BLaER1 treated with 17β-estradiol and CSF1 and Interleukin-3, amounts not matched to agents 10 nM and 100 nM (cell line): ENCODE measurements at regions not wholly inside any gene's neighbourhood (a gene's known extent, or its start where the extent isn't known, plus 50 kb on each side); places are given as distances from the start of the nearest gene placed in this dataset.

ENCODE experiments used
- H3K27ac ChIP-seq, 11 experiments: shearing (Covaris generic); formaldehyde crosslinking; 2 replicates each; pipeline ENCODE4 v1.8.1; 2022
- H3K27me3 ChIP-seq, 11 experiments: shearing (Covaris generic); formaldehyde crosslinking; 2 replicates each; pipeline ENCODE4 v1.8.1; 2022
- H3K36me3 ChIP-seq, 11 experiments: shearing (Covaris generic); formaldehyde crosslinking; 2 replicates each; pipeline ENCODE4 v1.8.1; 2022
- H3K4me1 ChIP-seq, 10 experiments: shearing (Covaris generic); formaldehyde crosslinking; 2 replicates each; pipeline ENCODE4 v1.8.1; 2022
- H3K4me2 ChIP-seq, 11 experiments: shearing (Covaris generic); formaldehyde crosslinking; 2 replicates each; pipeline ENCODE4 v1.8.1; 2022
- H3K4me3 ChIP-seq, 10 experiments: shearing (Covaris generic); formaldehyde crosslinking; 2 replicates each; pipeline ENCODE4 v1.8.1; 2022
- H3K9ac ChIP-seq, 11 experiments: shearing (Covaris generic); formaldehyde crosslinking; 2 replicates each; pipeline ENCODE4 v1.8.1; 2022
- H3K9me3 ChIP-seq, 11 experiments: shearing (Covaris generic); formaldehyde crosslinking; replicated peaks in 1 of 11; 2 replicates each; pipeline ENCODE4 v1.8.1; 2022
- H4K20me1 ChIP-seq, 11 experiments: shearing (Covaris generic); formaldehyde crosslinking; 2 replicates each; pipeline ENCODE4 v1.8.1; 2022
- Cebpa-rat ChIP-seq, 11 experiments: shearing (Covaris generic); IDR thresholded peaks; 2 replicates each; pipeline ENCODE4 v1.8.1; 2022

- Histone ChIP-seq H3K27me3 (no peaks in the 10 kb centered on the region), H3K4me3 (no peak overlapping the region), H3K4me2 (no peak overlapping the region), H3K36me3 (no peaks in the 10 kb centered on the region), H4K20me1 (no peaks in the 10 kb centered on the region), H3K9me3 (peaks cover 0 to 13% (median 10%) of the 10 kb centered on the region in 11 experiments; a peak in 18 of 22 replicates), H3K4me1 (no peaks in the 10 kb centered on the region), H3K27ac (no peak overlapping the region), H3K9ac (no peak overlapping the region)
- TF ChIP-seq Cebpa-rat (IDR thresholded peaks at IDR 0.05), result no peak
Measured at GRCh38 chr1:58318157-58319005, 228.1 kb downstream of the OMA1 start.

GRCh38 chr1:58317694-58318093 is 228.8 kb downstream of the OMA1 start:
- no peak overlapping the region for H3K4me2 ChIP-seq
- H3K9me3 ChIP-seq, result peaks cover 0 to 13% (median 10%) of the 10 kb centered on the region in 11 experiments; a peak in 18 of 22 replicates
- H3K4me1 ChIP-seq, result no peaks in the 10 kb centered on the region
- no peak overlapping the region for H3K27ac ChIP-seq
- H3K36me3 ChIP-seq, result no peaks in the 10 kb centered on the region
- H3K9ac ChIP-seq, result no peak overlapping the region
- no peak for TF ChIP-seq Cebpa-rat (IDR thresholded peaks at IDR 0.05)
- no peaks in the 10 kb centered on the region for H3K27me3 ChIP-seq
- no peak overlapping the region for H3K4me3 ChIP-seq
- no peaks in the 10 kb centered on the region for H4K20me1 ChIP-seq

GRCh38 chr1:58317086-58317485 is 229.4 kb downstream of the OMA1 start:
- no peak overlapping the region for H3K27ac ChIP-seq
- H3K4me3 ChIP-seq, result no peak overlapping the region
- H3K4me2 ChIP-seq, result no peak overlapping the region
- no peaks in the 10 kb centered on the region for H3K27me3 ChIP-seq
- H3K36me3 ChIP-seq, result no peaks in the 10 kb centered on the region
- no peak for TF ChIP-seq Cebpa-rat (IDR thresholded peaks at IDR 0.05)
- peaks cover 0 to 13% (median 10%) of the 10 kb centered on the region in 11 experiments; a peak in 18 of 22 replicates for H3K9me3 ChIP-seq
- no peak overlapping the region for H3K9ac ChIP-seq
- no peaks in the 10 kb centered on the region for H4K20me1 ChIP-seq
- H3K4me1 ChIP-seq, result no peaks in the 10 kb centered on the region

- Histone ChIP-seq H3K27me3 (no peaks in the 10 kb centered on the region), H3K4me2 (no peak overlapping the region), H3K9me3 (peaks cover 0 to 4% (median 1%) of the 10 kb centered on the region in 11 experiments; a peak in 13 of 22 replicates), H3K9ac (no peak overlapping the region), H3K27ac (no peak overlapping the region), H3K4me1 (no peaks in the 10 kb centered on the region), H3K36me3 (no peaks in the 10 kb centered on the region), H3K4me3 (no peak overlapping the region), H4K20me1 (no peaks in the 10 kb centered on the region)
- no peak for TF ChIP-seq Cebpa-rat (IDR thresholded peaks at IDR 0.05)
Measured at GRCh38 chr1:58316141-58316540, 230.4 kb downstream of the OMA1 start.

GRCh38 chr1:58312971-58313563 is 233.5 kb downstream of the OMA1 start:
- H3K27ac ChIP-seq, result no peak overlapping the region
- no peaks in the 10 kb centered on the region for H3K4me1 ChIP-seq
- no peak overlapping the region for H3K4me2 ChIP-seq

GRCh38 chr1:58312461-58312860 is 234.1 kb downstream of the OMA1 start:
- H3K4me3 ChIP-seq, result no peak overlapping the region
- no peaks in the 10 kb centered on the region for H3K27me3 ChIP-seq
- no peaks in the 10 kb centered on the region for H3K9me3 ChIP-seq
- H3K4me2 ChIP-seq, result no peak overlapping the region
- H4K20me1 ChIP-seq, result no peaks in the 10 kb centered on the region
- no peaks in the 10 kb centered on the region for H3K4me1 ChIP-seq
- no peak overlapping the region for H3K9ac ChIP-seq
- no peaks in the 10 kb centered on the region for H3K36me3 ChIP-seq
- no peak overlapping the region for H3K27ac ChIP-seq
- TF ChIP-seq Cebpa-rat (IDR thresholded peaks at IDR 0.05), result no peak

More at GRCh38 chr1:58312971-58313563, 233.5 kb downstream of the OMA1 start:
- Histone ChIP-seq H3K4me3 (no peak overlapping the region), H3K9me3 (no peaks in the 10 kb centered on the region), H3K36me3 (no peaks in the 10 kb centered on the region), H3K9ac (no peak overlapping the region), H4K20me1 (no peaks in the 10 kb centered on the region), H3K27me3 (no peaks in the 10 kb centered on the region)
- TF ChIP-seq Cebpa-rat (IDR thresholded peaks at IDR 0.05), result no peak

GRCh38 chr1:58310881-58311280 is 235.6 kb downstream of the OMA1 start:
- H4K20me1 ChIP-seq, result no peaks in the 10 kb centered on the region
- H3K4me1 ChIP-seq, result no peaks in the 10 kb centered on the region
- no peaks in the 10 kb centered on the region for H3K27me3 ChIP-seq
- TF ChIP-seq Cebpa-rat (IDR thresholded peaks at IDR 0.05), result no peak
- no peaks in the 10 kb centered on the region for H3K36me3 ChIP-seq
- H3K9me3 ChIP-seq, result no peaks in the 10 kb centered on the region
- H3K4me3 ChIP-seq, result no peak overlapping the region
- H3K9ac ChIP-seq, result no peak overlapping the region
- H3K4me2 ChIP-seq, result no peak overlapping the region
- H3K27ac ChIP-seq, result no peak overlapping the region

GRCh38 chr1:58310469-58310868 is 236.1 kb downstream of the OMA1 start:
- no peaks in the 10 kb centered on the region for H3K9me3 ChIP-seq
- H4K20me1 ChIP-seq, result no peaks in the 10 kb centered on the region
- H3K4me2 ChIP-seq, result no peak overlapping the region
- no peak overlapping the region for H3K27ac ChIP-seq
- no peak overlapping the region for H3K9ac ChIP-seq
- H3K36me3 ChIP-seq, result no peaks in the 10 kb centered on the region
- H3K27me3 ChIP-seq, result no peaks in the 10 kb centered on the region
- TF ChIP-seq Cebpa-rat (IDR thresholded peaks at IDR 0.05), result no peak
- no peak overlapping the region for H3K4me3 ChIP-seq
- H3K4me1 ChIP-seq, result no peaks in the 10 kb centered on the region

GRCh38 chr1:58308206-58308605 is 238.3 kb downstream of the OMA1 start:
- H3K4me3 ChIP-seq, result no peak overlapping the region
- no peaks in the 10 kb centered on the region for H3K9me3 ChIP-seq
- no peaks in the 10 kb centered on the region for H4K20me1 ChIP-seq
- H3K27me3 ChIP-seq, result no peaks in the 10 kb centered on the region
- H3K4me2 ChIP-seq, result no peak overlapping the region
- H3K9ac ChIP-seq, result no peak overlapping the region
- H3K27ac ChIP-seq, result no peak overlapping the region
- TF ChIP-seq Cebpa-rat (IDR thresholded peaks at IDR 0.05), result no peak
- H3K36me3 ChIP-seq, result no peaks in the 10 kb centered on the region
- H3K4me1 ChIP-seq, result no peaks in the 10 kb centered on the region

- no peak overlapping the region for H3K9ac ChIP-seq
- no peaks in the 10 kb centered on the region for H3K4me1 ChIP-seq
- no peak overlapping the region for H3K4me3 ChIP-seq
- no peaks in the 10 kb centered on the region for H3K27me3 ChIP-seq
- H3K36me3 ChIP-seq, result no peaks in the 10 kb centered on the region
- TF ChIP-seq Cebpa-rat (IDR thresholded peaks at IDR 0.05), result no peak
- H3K9me3 ChIP-seq, result no peaks in the 10 kb centered on the region
- H4K20me1 ChIP-seq, result no peaks in the 10 kb centered on the region
- no peak overlapping the region for H3K27ac ChIP-seq
- no peak overlapping the region for H3K4me2 ChIP-seq
Measured at GRCh38 chr1:58307431-58307830, 239.1 kb downstream of the OMA1 start.
